ENCODE measurements at regions not wholly inside any gene's neighbourhood (a gene's known extent, or its start where the extent isn't known, plus 50 kb on each side); places are given as distances from the start of the nearest gene placed in this dataset.

DNA sequence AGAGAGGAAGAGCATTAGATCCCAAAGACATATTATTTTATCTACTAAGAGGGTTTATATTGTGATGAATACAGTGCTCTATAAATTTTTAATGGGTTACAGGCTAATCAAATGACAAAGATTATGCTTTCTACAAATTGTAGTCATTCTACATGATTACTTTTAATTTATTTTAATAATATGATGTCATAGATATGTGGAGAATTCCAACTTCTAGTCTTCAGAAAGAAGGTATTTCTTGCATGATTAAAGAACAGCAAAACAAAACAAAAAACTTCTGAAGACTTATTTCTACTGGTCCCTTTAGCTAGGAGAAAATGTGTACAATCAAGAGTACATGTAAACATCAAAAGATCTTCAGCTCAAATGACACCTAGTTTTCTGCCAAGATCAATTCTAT, 71.5 kb upstream of the FOXG1 start:
- ChIA-PET POLR2A (no interaction called here), CTCF (no interaction called here)
- no peak for TF ChIP-seq POLR2AphosphoS5 (IDR thresholded peaks at IDR 0.05; ENCODE audit: low read depth, low read length)
- TF ChIP-seq, protein P1, sequence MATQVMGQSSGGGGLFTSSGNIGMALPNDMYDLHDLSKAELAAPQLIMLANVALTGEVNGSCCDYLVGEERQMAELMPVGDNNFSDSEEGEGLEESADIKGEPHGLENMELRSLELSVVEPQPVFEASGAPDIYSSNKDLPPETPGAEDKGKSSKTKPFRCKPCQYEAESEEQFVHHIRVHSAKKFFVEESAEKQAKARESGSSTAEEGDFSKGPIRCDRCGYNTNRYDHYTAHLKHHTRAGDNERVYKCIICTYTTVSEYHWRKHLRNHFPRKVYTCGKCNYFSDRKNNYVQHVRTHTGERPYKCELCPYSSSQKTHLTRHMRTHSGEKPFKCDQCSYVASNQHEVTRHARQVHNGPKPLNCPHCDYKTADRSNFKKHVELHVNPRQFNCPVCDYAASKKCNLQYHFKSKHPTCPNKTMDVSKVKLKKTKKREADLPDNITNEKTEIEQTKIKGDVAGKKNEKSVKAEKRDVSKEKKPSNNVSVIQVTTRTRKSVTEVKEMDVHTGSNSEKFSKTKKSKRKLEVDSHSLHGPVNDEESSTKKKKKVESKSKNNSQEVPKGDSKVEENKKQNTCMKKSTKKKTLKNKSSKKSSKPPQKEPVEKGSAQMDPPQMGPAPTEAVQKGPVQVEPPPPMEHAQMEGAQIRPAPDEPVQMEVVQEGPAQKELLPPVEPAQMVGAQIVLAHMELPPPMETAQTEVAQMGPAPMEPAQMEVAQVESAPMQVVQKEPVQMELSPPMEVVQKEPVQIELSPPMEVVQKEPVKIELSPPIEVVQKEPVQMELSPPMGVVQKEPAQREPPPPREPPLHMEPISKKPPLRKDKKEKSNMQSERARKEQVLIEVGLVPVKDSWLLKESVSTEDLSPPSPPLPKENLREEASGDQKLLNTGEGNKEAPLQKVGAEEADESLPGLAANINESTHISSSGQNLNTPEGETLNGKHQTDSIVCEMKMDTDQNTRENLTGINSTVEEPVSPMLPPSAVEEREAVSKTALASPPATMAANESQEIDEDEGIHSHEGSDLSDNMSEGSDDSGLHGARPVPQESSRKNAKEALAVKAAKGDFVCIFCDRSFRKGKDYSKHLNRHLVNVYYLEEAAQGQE (IDR thresholded peaks at IDR 0.05; ENCODE audit: insufficient read depth in 1 of 2, low read depth in 2 of 2, low read length in 1 of 2) = no peak
- no peak for TF ChIP-seq SIN3A (IDR thresholded peaks at IDR 0.05; ENCODE audit: borderline replicate concordance, insufficient read depth, low read depth, low read length)
- TF ChIP-seq TCF7L2 (IDR thresholded peaks at IDR 0.05; ENCODE audit: low read depth, low read length) = no peak
- TF ChIP-seq, protein P2, sequence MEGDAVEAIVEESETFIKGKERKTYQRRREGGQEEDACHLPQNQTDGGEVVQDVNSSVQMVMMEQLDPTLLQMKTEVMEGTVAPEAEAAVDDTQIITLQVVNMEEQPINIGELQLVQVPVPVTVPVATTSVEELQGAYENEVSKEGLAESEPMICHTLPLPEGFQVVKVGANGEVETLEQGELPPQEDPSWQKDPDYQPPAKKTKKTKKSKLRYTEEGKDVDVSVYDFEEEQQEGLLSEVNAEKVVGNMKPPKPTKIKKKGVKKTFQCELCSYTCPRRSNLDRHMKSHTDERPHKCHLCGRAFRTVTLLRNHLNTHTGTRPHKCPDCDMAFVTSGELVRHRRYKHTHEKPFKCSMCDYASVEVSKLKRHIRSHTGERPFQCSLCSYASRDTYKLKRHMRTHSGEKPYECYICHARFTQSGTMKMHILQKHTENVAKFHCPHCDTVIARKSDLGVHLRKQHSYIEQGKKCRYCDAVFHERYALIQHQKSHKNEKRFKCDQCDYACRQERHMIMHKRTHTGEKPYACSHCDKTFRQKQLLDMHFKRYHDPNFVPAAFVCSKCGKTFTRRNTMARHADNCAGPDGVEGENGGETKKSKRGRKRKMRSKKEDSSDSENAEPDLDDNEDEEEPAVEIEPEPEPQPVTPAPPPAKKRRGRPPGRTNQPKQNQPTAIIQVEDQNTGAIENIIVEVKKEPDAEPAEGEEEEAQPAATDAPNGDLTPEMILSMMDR (IDR thresholded peaks at IDR 0.05) = no peak
- Histone ChIP-seq H3K9me3 (ENCODE audit: control insufficient read depth, insufficient read depth, low read depth, low read length) (no peaks in the 10 kb centered on the region), H3K36me3 (ENCODE audit: control insufficient read depth, insufficient read depth, low read length) (no peaks in the 10 kb centered on the region), H3K4me1 (ENCODE audit: control insufficient read depth, insufficient read depth, low read length) (no peaks in the 10 kb centered on the region), H3K27me3 (ENCODE audit: control insufficient read depth, insufficient read depth, low read length) (no peaks in the 10 kb centered on the region), H3K4me3 (ENCODE audit: low read depth in 2 of 2, low read length in 2 of 2) (no peak overlapping the region), H3K27ac (ENCODE audit: low read length) (no peak overlapping the region)
- DNase-seq (ENCODE audit: low read depth, low spot score) = no peak
- in situ Hi-C loops (cut with HindIII; ENCODE audit: low pct_unique_long_range_greater_than_20kb, low sequenced_read_pairs) = no loop called here
- no TSS peak for BruUV-seq (replicated peaks)
- ATAC-seq = no peak
- intact Hi-C loops (cut with micrococcal nuclease; ENCODE audit: unreplicated experiment) = no loop called here

DNA sequence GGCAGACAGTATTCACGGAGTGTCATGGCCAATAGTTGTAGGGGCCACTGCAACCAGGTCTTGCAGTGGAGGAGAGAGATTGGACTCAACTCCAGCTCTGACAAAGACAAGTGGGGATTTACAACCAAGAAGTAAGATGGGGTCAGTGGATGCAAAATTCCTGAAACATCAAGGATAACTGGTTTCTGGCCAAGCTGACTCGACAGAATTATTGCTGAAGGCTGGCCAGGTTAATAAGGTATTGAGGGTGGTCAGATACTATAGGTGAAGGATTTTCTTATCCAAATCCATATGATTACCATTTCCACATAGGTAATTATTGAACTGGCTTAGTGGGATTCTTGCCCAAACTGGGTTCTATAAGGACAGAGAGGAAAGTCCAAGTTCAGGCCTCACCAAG, 64.9 kb upstream of the FOXG1 start:
- Histone ChIP-seq H3K4me1 (ENCODE audit: control insufficient read depth, insufficient read depth, low read length) (no peaks in the 10 kb centered on the region), H3K36me3 (ENCODE audit: control insufficient read depth, insufficient read depth, low read length) (no peaks in the 10 kb centered on the region), H3K9me3 (ENCODE audit: control insufficient read depth, insufficient read depth, low read depth, low read length) (no peaks in the 10 kb centered on the region), H3K4me3 (ENCODE audit: low read depth in 2 of 2, low read length in 2 of 2) (no peak overlapping the region), H3K27me3 (ENCODE audit: control insufficient read depth, insufficient read depth, low read length) (no peaks in the 10 kb centered on the region), H3K27ac (ENCODE audit: low read length) (no peak overlapping the region)
- in situ Hi-C loops (cut with HindIII; ENCODE audit: low pct_unique_long_range_greater_than_20kb, low sequenced_read_pairs) = no loop called here
- ATAC-seq (no peak), DNase-seq (ENCODE audit: low read depth, low spot score) (no peak)
- no TSS peak for BruUV-seq (replicated peaks)
- intact Hi-C loops (cut with micrococcal nuclease; ENCODE audit: unreplicated experiment) = no loop called here
- POLR2A ChIA-PET = no interaction called here
- TF ChIP-seq, protein P2 (IDR thresholded peaks at IDR 0.05) = no peak
- TF ChIP-seq SIN3A (IDR thresholded peaks at IDR 0.05; ENCODE audit: borderline replicate concordance, insufficient read depth, low read depth, low read length) (no peak), TCF7L2 (IDR thresholded peaks at IDR 0.05; ENCODE audit: low read depth, low read length) (no peak), POLR2AphosphoS5 (IDR thresholded peaks at IDR 0.05; ENCODE audit: low read depth, low read length) (no peak)
- TF ChIP-seq, protein P1 (IDR thresholded peaks at IDR 0.05; ENCODE audit: insufficient read depth in 1 of 2, low read depth in 2 of 2, low read length in 1 of 2) = no peak
- CTCF ChIA-PET = no interaction called here
